ENCODE measurements at regions not wholly inside any gene's neighbourhood (a gene's known extent, or its start where the extent isn't known, plus 50 kb on each side); places are given as distances from the start of the nearest gene placed in this dataset.

DNA sequence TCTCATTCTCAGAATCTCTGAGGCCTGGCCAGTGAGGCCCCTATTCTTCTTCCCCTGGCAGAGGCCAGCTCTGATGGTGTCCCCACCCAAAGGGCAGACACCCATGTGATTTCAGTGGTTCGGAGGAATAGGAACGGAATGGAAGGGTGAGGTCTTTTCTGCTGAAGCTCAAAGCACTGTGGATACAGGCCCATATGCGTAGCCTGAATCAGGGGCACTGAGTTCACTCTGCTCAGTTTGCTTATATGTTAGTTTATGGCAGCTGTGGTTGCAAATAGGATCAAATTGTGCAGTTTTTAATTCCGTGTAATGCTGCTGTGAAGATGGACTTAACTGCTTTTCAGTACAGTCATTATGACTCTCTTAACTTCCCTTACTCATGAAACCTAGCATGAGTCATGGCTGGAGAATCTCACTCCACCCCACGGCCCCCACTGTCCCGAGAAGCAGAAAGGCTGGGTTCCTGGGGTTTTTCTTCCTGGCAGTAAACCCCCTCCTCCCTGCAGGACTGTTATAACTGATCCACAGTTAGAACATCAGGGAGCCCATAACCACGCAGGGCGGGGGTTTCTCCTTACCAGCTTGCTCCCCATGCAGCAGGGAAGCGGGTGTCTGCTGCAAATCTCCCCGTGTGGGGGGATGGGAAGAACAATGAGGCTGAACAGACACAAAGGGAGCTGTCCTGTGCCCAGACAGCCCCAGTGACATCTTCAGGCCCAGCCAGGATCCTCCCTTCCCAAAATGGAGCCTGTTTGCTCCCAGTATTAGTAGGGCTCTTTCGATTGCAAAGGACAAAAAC, 122.7 kb downstream of the SLC38A6 start:
- peak overlapping the region; percentile 67 for H3K27ac ChIP-seq (ENCODE audit: low read depth, low read length)
- H3K9me3 ChIP-seq (ENCODE audit: low read length), result no peaks in the 10 kb centered on the region
- Mint-ChIP-seq H3K9me3 (peaks cover 0 to 9% (median 0%) of the 10 kb centered on the region in 5 donors), H3K36me3 (peaks cover 0 to 12% (median 4%) of the 10 kb centered on the region in 3 donors), H3K27me3 (peaks cover 0 to 3% of the 10 kb centered on the region in 2 donors), H3K4me3 (no peak overlapping the region), H3K27ac (no peak overlapping the region), H3K4me1 (no peaks in the 10 kb centered on the region)
- H3K36me3 ChIP-seq (ENCODE audit: insufficient read depth, low read length), result no peaks in the 10 kb centered on the region
- no peak overlapping the region for H3K4me3 ChIP-seq (ENCODE audit: low read length)
- no peaks in the 10 kb centered on the region for H3K27me3 ChIP-seq (ENCODE audit: insufficient read depth, low read length, poor library complexity, severe bottlenecking)
- CTCF ChIA-PET, result no interaction called here
- no peaks in the 10 kb centered on the region for H3K4me1 ChIP-seq (ENCODE audit: insufficient read depth, low read length)
- no peak for DNase-seq
- POLR2A ChIA-PET, result no interaction called here

- no peaks in the 10 kb centered on the region for H3K4me1 ChIP-seq (ENCODE audit: insufficient read depth, low read length)
- Mint-ChIP-seq H3K27ac (no peak overlapping the region), H3K4me3 (no peak overlapping the region), H3K4me1 (no peaks in the 10 kb centered on the region), H3K9me3 (peaks cover 0 to 9% (median 2%) of the 10 kb centered on the region in 5 donors), H3K27me3 (peaks cover 0 to 3% of the 10 kb centered on the region in 2 donors), H3K36me3 (peaks cover 0 to 13% (median 4%) of the 10 kb centered on the region in 3 donors)
- no peaks in the 10 kb centered on the region for H3K9me3 ChIP-seq (ENCODE audit: low read length)
- H3K27ac ChIP-seq (ENCODE audit: low read depth, low read length), result peak overlapping the region; percentile 67
- ChIA-PET POLR2A (no interaction called here), CTCF (no interaction called here)
- no peak for DNase-seq
- H3K4me3 ChIP-seq (ENCODE audit: low read length), result no peak overlapping the region
- no peaks in the 10 kb centered on the region for H3K27me3 ChIP-seq (ENCODE audit: insufficient read depth, low read length, poor library complexity, severe bottlenecking)
- H3K36me3 ChIP-seq (ENCODE audit: insufficient read depth, low read length), result no peaks in the 10 kb centered on the region
Measured at GRCh38 chr14:61102549-61103466, 121.8 kb downstream of the SLC38A6 start.
